PFSK-1 (cell line): ENCODE measurements at regions not wholly inside any gene's neighbourhood (a gene's known extent, or its start where the extent isn't known, plus 50 kb on each side); places are given as distances from the start of the nearest gene placed in this dataset.

Experiments used
- POLR2AphosphoS5 ChIP-seq: IDR thresholded peaks from 2 replicates; pipeline ENCODE4 v1.6.1; 2012; ENCODE audit warnings: low read depth, mild to moderate bottlenecking, control low read depth, low read length, moderate library complexity
- SIN3A ChIP-seq: IDR thresholded peaks from 2 replicates; pipeline ENCODE4 v1.6.1; 2012; ENCODE audit warnings: mild to moderate bottlenecking, low read length, moderate library complexity, borderline replicate concordance; ENCODE audit not compliant: insufficient read depth
- TAF1 ChIP-seq: IDR thresholded peaks from 2 replicates; pipeline ENCODE4 v1.6.1; 2012; ENCODE audit warnings: low read length, control low read depth, borderline replicate concordance; ENCODE audit not compliant: insufficient read depth
- TF ChIP-seq, protein P1 (sequence below), 2 experiments: IDR thresholded peaks; 2 replicates each; pipeline versions ENCODE4 v1.6.1 to v1.8.0; 2011 to 2012; ENCODE audit warnings: low read depth in 2 of 2, low read length in 2 of 2, control low read depth in 1 of 2, inconsistent platforms in 1 of 2, mild to moderate bottlenecking in 1 of 2, moderate library complexity in 1 of 2; ENCODE audit not compliant: insufficient read depth in 1 of 2

DNA sequence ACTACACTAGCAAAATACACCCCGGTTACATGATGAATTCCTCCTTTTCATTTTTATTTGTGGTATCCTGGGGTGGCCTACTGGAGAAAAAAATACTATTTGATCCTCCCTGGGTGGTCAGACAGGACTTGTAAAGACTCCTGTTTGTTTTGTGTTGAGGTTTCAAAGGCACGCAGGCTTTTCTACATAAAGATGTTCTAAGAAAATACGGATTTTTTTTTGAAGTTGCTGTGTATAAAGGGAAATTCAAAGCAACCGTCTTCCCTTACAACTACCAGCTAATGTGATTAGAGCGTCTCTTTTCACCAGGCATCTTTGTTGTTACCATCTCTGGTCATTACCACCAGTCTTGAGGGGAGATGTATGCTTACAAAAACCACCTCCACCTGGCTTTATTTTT lies 187.1 kb downstream of the SOX4 start:
- TF ChIP-seq SIN3A, result no peak
- no peak for TF ChIP-seq POLR2AphosphoS5
- no peak for TF ChIP-seq TAF1
- TF ChIP-seq, protein P1, sequence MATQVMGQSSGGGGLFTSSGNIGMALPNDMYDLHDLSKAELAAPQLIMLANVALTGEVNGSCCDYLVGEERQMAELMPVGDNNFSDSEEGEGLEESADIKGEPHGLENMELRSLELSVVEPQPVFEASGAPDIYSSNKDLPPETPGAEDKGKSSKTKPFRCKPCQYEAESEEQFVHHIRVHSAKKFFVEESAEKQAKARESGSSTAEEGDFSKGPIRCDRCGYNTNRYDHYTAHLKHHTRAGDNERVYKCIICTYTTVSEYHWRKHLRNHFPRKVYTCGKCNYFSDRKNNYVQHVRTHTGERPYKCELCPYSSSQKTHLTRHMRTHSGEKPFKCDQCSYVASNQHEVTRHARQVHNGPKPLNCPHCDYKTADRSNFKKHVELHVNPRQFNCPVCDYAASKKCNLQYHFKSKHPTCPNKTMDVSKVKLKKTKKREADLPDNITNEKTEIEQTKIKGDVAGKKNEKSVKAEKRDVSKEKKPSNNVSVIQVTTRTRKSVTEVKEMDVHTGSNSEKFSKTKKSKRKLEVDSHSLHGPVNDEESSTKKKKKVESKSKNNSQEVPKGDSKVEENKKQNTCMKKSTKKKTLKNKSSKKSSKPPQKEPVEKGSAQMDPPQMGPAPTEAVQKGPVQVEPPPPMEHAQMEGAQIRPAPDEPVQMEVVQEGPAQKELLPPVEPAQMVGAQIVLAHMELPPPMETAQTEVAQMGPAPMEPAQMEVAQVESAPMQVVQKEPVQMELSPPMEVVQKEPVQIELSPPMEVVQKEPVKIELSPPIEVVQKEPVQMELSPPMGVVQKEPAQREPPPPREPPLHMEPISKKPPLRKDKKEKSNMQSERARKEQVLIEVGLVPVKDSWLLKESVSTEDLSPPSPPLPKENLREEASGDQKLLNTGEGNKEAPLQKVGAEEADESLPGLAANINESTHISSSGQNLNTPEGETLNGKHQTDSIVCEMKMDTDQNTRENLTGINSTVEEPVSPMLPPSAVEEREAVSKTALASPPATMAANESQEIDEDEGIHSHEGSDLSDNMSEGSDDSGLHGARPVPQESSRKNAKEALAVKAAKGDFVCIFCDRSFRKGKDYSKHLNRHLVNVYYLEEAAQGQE (IDR thresholded peaks at IDR 0.05; ENCODE audit: insufficient read depth in 1 of 2, low read depth in 2 of 2, low read length in 2 of 2), result no peak
